ENCODE measurements at regions not wholly inside any gene's neighbourhood (a gene's known extent, or its start where the extent isn't known, plus 50 kb on each side); places are given as distances from the start of the nearest gene placed in this dataset.

GRCh38 chr12:82055391-82055790, 296.2 kb upstream of the PPFIA2 start:
- no peak for FAIRE-seq
- DNase-seq (ENCODE audit: low spot score in 2 of 2) = no peak

GRCh38 chr12:82054566-82054965, 295.4 kb upstream of the PPFIA2 start:
- DNase-seq (ENCODE audit: low spot score in 2 of 2) (no peak), FAIRE-seq (no peak)

- FAIRE-seq (no peak), DNase-seq (ENCODE audit: low spot score in 2 of 2) (no peak)
Measured at GRCh38 chr12:82047446-82047845, 288.3 kb upstream of the PPFIA2 start.

GRCh38 chr12:82040987-82041743, 282.0 kb upstream of the PPFIA2 start:
- FAIRE-seq (no peak), DNase-seq (ENCODE audit: low spot score in 2 of 2) (no peak)

- no peak for DNase-seq (ENCODE audit: low spot score in 2 of 2)
Measured at GRCh38 chr12:82034769-82035168, 275.6 kb upstream of the PPFIA2 start.

GRCh38 chr12:82029936-82030335, 270.8 kb upstream of the PPFIA2 start:
- no peak for FAIRE-seq
- DNase-seq (ENCODE audit: low spot score in 2 of 2) = no peak

More at GRCh38 chr12:82034769-82035168, 275.6 kb upstream of the PPFIA2 start:
- FAIRE-seq = no peak

- DNase-seq (ENCODE audit: low spot score in 2 of 2) (no peak), FAIRE-seq (no peak)
Measured at GRCh38 chr12:82028772-82029171, 269.6 kb upstream of the PPFIA2 start.

GRCh38 chr12:82027612-82028011, 268.5 kb upstream of the PPFIA2 start:
- DNase-seq (ENCODE audit: low spot score in 2 of 2) = no peak
- FAIRE-seq = no peak

GRCh38 chr12:82025462-82025861, 266.3 kb upstream of the PPFIA2 start:
- FAIRE-seq = no peak
- DNase-seq (ENCODE audit: low spot score in 2 of 2) = no peak

- DNase-seq (ENCODE audit: low spot score in 2 of 2) (no peak), FAIRE-seq (no peak)
Measured at GRCh38 chr12:82019533-82019932, 260.4 kb upstream of the PPFIA2 start.

GRCh38 chr12:82015623-82016347, 256.6 kb upstream of the PPFIA2 start:
- no peak for FAIRE-seq

GRCh38 chr12:82012176-82012575, 253.0 kb upstream of the PPFIA2 start:
- FAIRE-seq (no peak), DNase-seq (ENCODE audit: low spot score in 2 of 2) (no peak)

More at GRCh38 chr12:82015623-82016347, 256.6 kb upstream of the PPFIA2 start:
- no peak for DNase-seq (ENCODE audit: low spot score in 2 of 2)

GRCh38 chr12:82009524-82009923, 250.4 kb upstream of the PPFIA2 start:
- FAIRE-seq (no peak), DNase-seq (ENCODE audit: low spot score in 2 of 2) (no peak)

- FAIRE-seq = no peak
- no peak for DNase-seq (ENCODE audit: low spot score in 2 of 2)
Measured at GRCh38 chr12:82008251-82008650, 249.1 kb upstream of the PPFIA2 start.

- FAIRE-seq = no peak
- DNase-seq (ENCODE audit: low spot score in 2 of 2) = no peak
Measured at GRCh38 chr12:81998761-81999378, 239.7 kb upstream of the PPFIA2 start.

- DNase-seq (ENCODE audit: low spot score in 2 of 2) (no peak), FAIRE-seq (no peak)
Measured at GRCh38 chr12:81992461-81992860, 233.3 kb upstream of the PPFIA2 start.

GRCh38 chr12:81991868-81992267, 232.7 kb upstream of the PPFIA2 start:
- FAIRE-seq (no peak), DNase-seq (ENCODE audit: low spot score in 2 of 2) (no peak)

GRCh38 chr12:81988362-81988761, 229.2 kb upstream of the PPFIA2 start:
- FAIRE-seq (no peak), DNase-seq (ENCODE audit: low spot score in 2 of 2) (no peak)

GRCh38 chr12:81987371-81987770, 228.2 kb upstream of the PPFIA2 start:
- DNase-seq (ENCODE audit: low spot score in 2 of 2) (no peak), FAIRE-seq (no peak)

- FAIRE-seq (no peak), DNase-seq (ENCODE audit: low spot score in 2 of 2) (no peak)
Measured at GRCh38 chr12:81976661-81977060, 217.5 kb upstream of the PPFIA2 start.

GRCh38 chr12:81974762-81975161, 215.6 kb upstream of the PPFIA2 start:
- no peak for FAIRE-seq
- no peak for DNase-seq (ENCODE audit: low spot score in 2 of 2)

- FAIRE-seq (no peak), DNase-seq (ENCODE audit: low spot score in 2 of 2) (no peak)
Measured at GRCh38 chr12:81968421-81968820, 209.3 kb upstream of the PPFIA2 start.

All from frontal cortex (tissue), 3 donors.